ENCODE measurements at regions not wholly inside any gene's neighbourhood (a gene's known extent, or its start where the extent isn't known, plus 50 kb on each side); places are given as distances from the start of the nearest gene placed in this dataset.

- no peak overlapping the region for H3K27ac ChIP-seq (ENCODE audit: low read length)
- intact Hi-C loops (cut with micrococcal nuclease; ENCODE audit: unreplicated experiment) = no loop called here
- CTCF ChIA-PET = no interaction called here
- no peak for TF ChIP-seq TCF7L2 (IDR thresholded peaks at IDR 0.05; ENCODE audit: low read depth, low read length)
- in situ Hi-C loops (cut with HindIII; ENCODE audit: low pct_unique_long_range_greater_than_20kb, low sequenced_read_pairs) = no loop called here
- H3K27me3 ChIP-seq (ENCODE audit: control insufficient read depth, insufficient read depth, low read length) = no peaks in the 10 kb centered on the region
- H3K9me3 ChIP-seq (ENCODE audit: control insufficient read depth, insufficient read depth, low read depth, low read length) = no peaks in the 10 kb centered on the region
- H3K4me1 ChIP-seq (ENCODE audit: control insufficient read depth, insufficient read depth, low read length) = no peaks in the 10 kb centered on the region
- no TSS peak for BruUV-seq (replicated peaks)
- POLR2A ChIA-PET = no interaction called here
- H3K4me3 ChIP-seq (ENCODE audit: low read depth in 2 of 2, low read length in 2 of 2) = no peak overlapping the region
- ATAC-seq (no peak), DNase-seq (ENCODE audit: low read depth, low spot score) (no peak)
- no peaks in the 10 kb centered on the region for H3K36me3 ChIP-seq (ENCODE audit: control insufficient read depth, insufficient read depth, low read length)
Measured at GRCh38 chr1:80448081-80448480, 1352.7 kb upstream of the ADGRL2 start.

GRCh38 chr1:80447526-80447925 is 1353.2 kb upstream of the ADGRL2 start:
- H3K27me3 ChIP-seq (ENCODE audit: control insufficient read depth, insufficient read depth, low read length) = no peaks in the 10 kb centered on the region
- ChIA-PET CTCF (no interaction called here), POLR2A (no interaction called here)
- TF ChIP-seq TCF7L2 (IDR thresholded peaks at IDR 0.05; ENCODE audit: low read depth, low read length) (no peak), CTCF (IDR thresholded peaks at IDR 0.05) (no peak), SIN3A (IDR thresholded peaks at IDR 0.05; ENCODE audit: borderline replicate concordance, insufficient read depth, low read depth, low read length) (no peak), POLR2AphosphoS5 (IDR thresholded peaks at IDR 0.05; ENCODE audit: low read depth, low read length) (no peak), REST (IDR thresholded peaks at IDR 0.05; ENCODE audit: insufficient read depth in 1 of 2, low read depth in 2 of 2, low read length in 1 of 2) (no peak)
- H3K27ac ChIP-seq (ENCODE audit: low read length) = no peak overlapping the region
- in situ Hi-C loops (cut with HindIII; ENCODE audit: low pct_unique_long_range_greater_than_20kb, low sequenced_read_pairs) (no loop called here), intact Hi-C loops (cut with micrococcal nuclease; ENCODE audit: unreplicated experiment) (no loop called here)
- no peaks in the 10 kb centered on the region for H3K36me3 ChIP-seq (ENCODE audit: control insufficient read depth, insufficient read depth, low read length)
- DNase-seq (ENCODE audit: low read depth, low spot score) (no peak), ATAC-seq (no peak)
- H3K9me3 ChIP-seq (ENCODE audit: control insufficient read depth, insufficient read depth, low read depth, low read length) = no peaks in the 10 kb centered on the region
- no peak overlapping the region for H3K4me3 ChIP-seq (ENCODE audit: low read depth in 2 of 2, low read length in 2 of 2)
- BruUV-seq (replicated peaks) = no TSS peak
- H3K4me1 ChIP-seq (ENCODE audit: control insufficient read depth, insufficient read depth, low read length) = no peaks in the 10 kb centered on the region

- intact Hi-C loops (cut with micrococcal nuclease; ENCODE audit: unreplicated experiment) = no loop called here
- CTCF ChIA-PET = no interaction called here
- POLR2A ChIA-PET = no interaction called here
- Histone ChIP-seq H3K36me3 (ENCODE audit: control insufficient read depth, insufficient read depth, low read length) (no peaks in the 10 kb centered on the region), H3K27me3 (ENCODE audit: control insufficient read depth, insufficient read depth, low read length) (no peaks in the 10 kb centered on the region), H3K27ac (ENCODE audit: low read length) (no peak overlapping the region), H3K4me3 (ENCODE audit: low read depth in 2 of 2, low read length in 2 of 2) (no peak overlapping the region), H3K4me1 (ENCODE audit: control insufficient read depth, insufficient read depth, low read length) (no peaks in the 10 kb centered on the region), H3K9me3 (ENCODE audit: control insufficient read depth, insufficient read depth, low read depth, low read length) (no peaks in the 10 kb centered on the region)
- TF ChIP-seq POLR2AphosphoS5 (IDR thresholded peaks at IDR 0.05; ENCODE audit: low read depth, low read length) (no peak), TCF7L2 (IDR thresholded peaks at IDR 0.05; ENCODE audit: low read depth, low read length) (no peak), REST (IDR thresholded peaks at IDR 0.05; ENCODE audit: insufficient read depth in 1 of 2, low read depth in 2 of 2, low read length in 1 of 2) (no peak), SIN3A (IDR thresholded peaks at IDR 0.05; ENCODE audit: borderline replicate concordance, insufficient read depth, low read depth, low read length) (no peak), CTCF (IDR thresholded peaks at IDR 0.05) (no peak)
- DNase-seq (ENCODE audit: low read depth, low spot score) (no peak), ATAC-seq (no peak)
- no TSS peak for BruUV-seq (replicated peaks)
- in situ Hi-C loops (cut with HindIII; ENCODE audit: low pct_unique_long_range_greater_than_20kb, low sequenced_read_pairs) = no loop called here
Measured at GRCh38 chr1:80445033-80445432, 1355.7 kb upstream of the ADGRL2 start.

Data from Panc1 (cell line).